Keratinocyte (primary cell): ENCODE measurements at regions not wholly inside any gene's neighbourhood (a gene's known extent, or its start where the extent isn't known, plus 50 kb on each side); places are given as distances from the start of the nearest gene placed in this dataset.

ENCODE experiments used
- CTCF ChIP-seq, 3 experiments: IDR thresholded peaks in 1 of 3; conservative IDR thresholded peaks in 1 of 3; optimal IDR thresholded peaks in 1 of 3; 2 replicates in 2 of 3; 3 replicates in 1 of 3; pipeline versions ENCODE3 to v1.5.1; 2011; ENCODE audit warnings: low read length in 3 of 3, mild to moderate bottlenecking in 3 of 3, moderate library complexity in 2 of 3, control low read depth in 1 of 3, inconsistent platforms in 1 of 3; ENCODE audit not compliant: insufficient read depth in 2 of 3; ENCODE audit errors: extremely low read depth in 1 of 3
- EZH2 ChIP-seq: IDR thresholded peaks from one replicate; pipeline ENCODE4 v1.6.1; 2012; ENCODE audit warnings: inconsistent platforms, mild to moderate bottlenecking, low read length, moderate library complexity

- TF ChIP-seq CTCF (optimal IDR thresholded peaks at IDR 0.05 in 1 of 3, IDR thresholded peaks at IDR 0.05 in 1 of 3, conservative IDR thresholded peaks at IDR 0.05 in 1 of 3; ENCODE audit: extremely low read depth in 1 of 3, insufficient read depth in 2 of 3, low read length in 3 of 3) (no peak), EZH2 (no peak)
Measured at GRCh38 chr20:24379484-24379927, 89.9 kb upstream of the SYNDIG1 start.
